ENCODE measurements at regions not wholly inside any gene's neighbourhood (a gene's known extent, or its start where the extent isn't known, plus 50 kb on each side); places are given as distances from the start of the nearest gene placed in this dataset.

DNA sequence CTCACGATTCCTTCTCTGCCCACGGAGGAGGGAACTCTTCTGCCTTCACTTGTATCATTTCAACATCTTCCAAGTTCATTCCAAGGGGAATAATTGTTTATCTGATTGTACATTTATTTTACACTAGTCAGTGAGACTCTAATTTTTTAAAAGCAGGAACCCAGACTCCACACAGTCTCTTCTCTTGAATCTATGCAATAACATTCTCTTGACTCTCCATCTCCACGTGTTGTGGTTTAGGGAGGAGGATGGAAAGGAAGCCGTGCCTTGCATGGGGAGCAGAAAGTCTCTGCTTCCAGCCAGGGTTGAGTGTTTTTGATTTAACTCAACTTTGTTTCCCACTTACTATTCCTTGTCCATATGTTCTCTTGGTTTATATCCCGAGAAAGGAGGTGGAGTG, 131.1 kb upstream of the RIOK3 start:
- TF ChIP-seq, protein P1, sequence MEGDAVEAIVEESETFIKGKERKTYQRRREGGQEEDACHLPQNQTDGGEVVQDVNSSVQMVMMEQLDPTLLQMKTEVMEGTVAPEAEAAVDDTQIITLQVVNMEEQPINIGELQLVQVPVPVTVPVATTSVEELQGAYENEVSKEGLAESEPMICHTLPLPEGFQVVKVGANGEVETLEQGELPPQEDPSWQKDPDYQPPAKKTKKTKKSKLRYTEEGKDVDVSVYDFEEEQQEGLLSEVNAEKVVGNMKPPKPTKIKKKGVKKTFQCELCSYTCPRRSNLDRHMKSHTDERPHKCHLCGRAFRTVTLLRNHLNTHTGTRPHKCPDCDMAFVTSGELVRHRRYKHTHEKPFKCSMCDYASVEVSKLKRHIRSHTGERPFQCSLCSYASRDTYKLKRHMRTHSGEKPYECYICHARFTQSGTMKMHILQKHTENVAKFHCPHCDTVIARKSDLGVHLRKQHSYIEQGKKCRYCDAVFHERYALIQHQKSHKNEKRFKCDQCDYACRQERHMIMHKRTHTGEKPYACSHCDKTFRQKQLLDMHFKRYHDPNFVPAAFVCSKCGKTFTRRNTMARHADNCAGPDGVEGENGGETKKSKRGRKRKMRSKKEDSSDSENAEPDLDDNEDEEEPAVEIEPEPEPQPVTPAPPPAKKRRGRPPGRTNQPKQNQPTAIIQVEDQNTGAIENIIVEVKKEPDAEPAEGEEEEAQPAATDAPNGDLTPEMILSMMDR (IDR thresholded peaks at IDR 0.05), result no peak
- TF ChIP-seq POLR2A (IDR thresholded peaks at IDR 0.05; ENCODE audit: low read depth) (no peak), EP300 (IDR thresholded peaks at IDR 0.05) (no peak)
